HEK293 (cell line): ENCODE measurements at regions not wholly inside any gene's neighbourhood (a gene's known extent, or its start where the extent isn't known, plus 50 kb on each side); places are given as distances from the start of the nearest gene placed in this dataset.

Experiments
- CTCF ChIP-seq: fragments of 450-650 bp; formaldehyde crosslinking; IDR thresholded peaks from 2 replicates; pipeline ENCODE4 v1.5.1; 2016; ENCODE audit warnings: missing biosample characterization, missing genetic modification characterization
- KLF16 ChIP-seq: fragments of 450-650 bp; formaldehyde crosslinking; IDR thresholded peaks from 2 replicates; pipeline ENCODE4 v1.5.1; 2017; ENCODE audit warnings: missing biosample characterization, missing genetic modification characterization
- MEIS1 ChIP-seq: sonication (generic); formaldehyde crosslinking; IDR thresholded peaks from 2 replicates; pipeline ENCODE4 v1.8.1; 2022; ENCODE audit warnings: missing genetic modification reagents, mild to moderate bottlenecking, borderline replicate concordance
- PBX3 ChIP-seq: sonication (generic); formaldehyde crosslinking; IDR thresholded peaks from 2 replicates; pipeline ENCODE4 v1.8.1; 2022; ENCODE audit warnings: mild to moderate bottlenecking, moderate library complexity, missing genetic modification reagents
- REST ChIP-seq: fragments of 450-650 bp; formaldehyde crosslinking; IDR thresholded peaks from 2 replicates; pipeline ENCODE4 v1.5.1; 2016; ENCODE audit warnings: missing biosample characterization, missing genetic modification characterization
- ZNF114 ChIP-seq: fragments of 450-650 bp; formaldehyde crosslinking; IDR thresholded peaks from 2 replicates; pipeline ENCODE4 v1.5.0; 2017; ENCODE audit warnings: missing biosample characterization, missing genetic modification characterization
- ZNF18 ChIP-seq: fragments of 450-650 bp; formaldehyde crosslinking; IDR thresholded peaks from 2 replicates; pipeline ENCODE4 v1.5.1; 2016; ENCODE audit warnings: missing biosample characterization, missing genetic modification characterization
- ZNF223 ChIP-seq: fragments of 450-650 bp; formaldehyde crosslinking; IDR thresholded peaks from 2 replicates; pipeline ENCODE4 v1.5.1; 2016; ENCODE audit warnings: missing biosample characterization, missing genetic modification characterization
- ZNF416 ChIP-seq: fragments of 450-650 bp; formaldehyde crosslinking; IDR thresholded peaks from 2 replicates; pipeline ENCODE4 v1.5.1; 2016; ENCODE audit warnings: missing biosample characterization, missing genetic modification characterization
- ZNF529 ChIP-seq: fragments of 450-650 bp; formaldehyde crosslinking; IDR thresholded peaks from 2 replicates; pipeline ENCODE4 v1.5.1; 2017; ENCODE audit warnings: missing genetic modification characterization, missing biosample characterization; ENCODE audit not compliant: insufficient replicate concordance
- ZNF626 ChIP-seq: fragments of 450-650 bp; sonication (Bioruptor Pico); formaldehyde crosslinking; IDR thresholded peaks from 2 replicates; pipeline ENCODE4 v1.5.1; 2018; ENCODE audit warnings: missing biosample characterization, missing genetic modification characterization, inconsistent platforms
- ZNF677 ChIP-seq: fragments of 450-650 bp; IDR thresholded peaks from 2 replicates; pipeline ENCODE4 v1.5.0; 2018; ENCODE audit warnings: missing biosample characterization, mild to moderate bottlenecking, missing genetic modification characterization, moderate library complexity

GRCh38 chr17:56737421-56738161 lies 96.1 kb downstream of the C17orf67 start:
- TF ChIP-seq REST (tag by site-specific recombination): no peak
- TF ChIP-seq PBX3: no peak
- TF ChIP-seq ZNF626 (tag by site-specific recombination): no peak
- no peak for TF ChIP-seq MEIS1 (CRISPR knock-in tag)
- no peak for TF ChIP-seq ZNF223 (tag by site-specific recombination)
- TF ChIP-seq ZNF416 (tag by site-specific recombination): no peak
- TF ChIP-seq ZNF529 (tag by site-specific recombination): no peak
- no peak for TF ChIP-seq ZNF677 (tag by site-specific recombination)
- no peak for TF ChIP-seq ZNF114 (tag by site-specific recombination)
- no peak for TF ChIP-seq CTCF
- TF ChIP-seq ZNF18 (tag by site-specific recombination): no peak
- TF ChIP-seq KLF16 (tag by site-specific recombination): no peak
